NCI-H345 treated with DMSO at 0.1 percent for 48 hours (cell line): ENCODE measurements at regions not wholly inside any gene's neighbourhood (a gene's known extent, or its start where the extent isn't known, plus 50 kb on each side); places are given as distances from the start of the nearest gene placed in this dataset.
A peak's percentile ranks its signal among the peaks of the same experiment; 100 is the strongest.

ENCODE experiments used
- DNase-seq: peaks from one replicate; lab custom pipeline; 2025; ENCODE audit not compliant: unreplicated experiment; lab: John Stamatoyannopoulos, UW

- no peak for DNase-seq
Observed at GRCh38 chr2:19505199-19506136, 147.0 kb upstream of the OSR1 start.

- peak; percentile 55 for DNase-seq
Observed at GRCh38 chr2:19504400-19505198, 146.2 kb upstream of the OSR1 start.

- no peak for DNase-seq
Observed at GRCh38 chr2:19503915-19504314, 145.5 kb upstream of the OSR1 start.

GRCh38 chr2:19503406-19503805 lies 145.0 kb upstream of the OSR1 start:
- no peak for DNase-seq

DNA sequence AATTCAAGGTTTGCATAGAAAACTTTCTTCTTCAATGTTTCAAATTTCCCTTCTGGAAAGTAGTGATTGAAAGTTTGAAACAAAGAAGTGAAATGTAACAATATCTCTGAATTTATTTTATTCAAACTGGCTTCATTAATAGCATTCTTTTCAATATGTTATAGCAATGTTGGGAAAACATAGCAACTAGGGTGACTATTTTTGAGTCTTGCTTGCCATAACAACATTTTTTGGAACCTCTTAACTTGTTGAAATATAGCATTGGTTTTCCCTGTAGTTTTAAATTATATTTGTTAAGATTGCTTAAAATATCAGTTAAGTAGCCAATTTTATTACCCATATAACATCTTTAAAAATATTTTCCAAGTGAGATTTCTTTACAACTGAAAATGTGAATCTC lies 141.7 kb upstream of the OSR1 start:
- no peak for DNase-seq

DNA sequence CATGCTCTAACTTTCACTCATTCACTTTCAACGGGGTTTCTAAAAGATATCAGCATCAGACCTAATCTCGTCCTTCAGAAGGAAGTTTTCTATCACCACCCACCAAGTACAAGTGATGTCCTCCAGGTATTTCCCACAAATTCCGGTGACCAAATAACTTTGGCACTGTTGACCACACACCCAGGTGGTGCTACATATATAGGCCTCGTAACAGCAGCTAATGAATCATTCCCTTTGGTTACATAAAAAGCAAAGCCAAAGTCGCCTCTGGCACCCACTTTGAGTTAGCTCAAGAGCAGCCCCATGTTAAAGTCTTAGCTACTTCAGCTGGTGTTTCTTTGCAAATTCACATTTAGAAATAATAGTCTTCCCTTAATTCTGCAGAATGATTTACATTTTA lies 138.2 kb upstream of the OSR1 start:
- no peak for DNase-seq

- DNase-seq, result no peak
Observed at GRCh38 chr2:19494241-19494640, 135.8 kb upstream of the OSR1 start.

- DNase-seq, result no peak
Observed at GRCh38 chr2:19491796-19492195, 133.4 kb upstream of the OSR1 start.

- no peak for DNase-seq
Observed at GRCh38 chr2:19490846-19491435, 132.5 kb upstream of the OSR1 start.

GRCh38 chr2:19488009-19488691 lies 129.7 kb upstream of the OSR1 start:
- no peak for DNase-seq

DNA sequence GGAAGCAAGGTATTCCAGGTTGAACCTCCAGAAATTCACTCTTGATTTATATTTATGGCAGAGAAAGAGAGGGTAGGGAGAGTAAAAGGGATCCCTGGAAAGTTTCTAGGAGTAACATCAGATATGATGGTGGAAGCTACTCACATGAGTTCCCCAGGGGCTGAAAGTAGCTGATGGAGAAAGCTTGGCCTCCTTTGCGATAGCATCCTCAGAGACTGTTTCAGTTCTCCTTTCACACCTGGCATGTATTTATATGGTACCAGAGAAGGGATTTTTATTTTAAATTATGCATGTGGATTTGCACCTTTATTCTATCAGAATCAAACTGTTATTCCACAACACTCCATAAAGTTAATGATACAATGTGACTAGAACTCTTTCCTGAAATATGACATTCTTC lies 126.3 kb upstream of the OSR1 start:
- DNase-seq, result no peak

DNA sequence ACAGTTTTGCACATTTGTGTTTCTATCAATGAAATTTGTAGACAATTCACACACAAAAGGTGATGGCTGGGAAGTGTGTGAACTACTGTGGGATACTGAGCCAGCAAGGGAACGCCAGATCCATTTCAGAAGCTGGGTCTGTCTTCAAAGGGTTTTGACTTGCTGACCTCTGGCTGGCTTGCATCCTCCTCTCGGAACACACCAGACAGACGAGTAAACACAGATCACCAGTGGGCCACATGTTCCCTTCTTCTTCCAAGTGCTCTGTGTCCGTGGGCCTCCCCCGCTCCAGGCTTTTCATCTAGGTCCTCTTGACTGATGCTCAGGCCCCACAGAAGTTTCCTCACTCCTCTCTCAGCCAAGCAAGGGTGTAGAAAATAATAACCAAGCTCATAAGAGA lies 122.2 kb upstream of the OSR1 start:
- no peak for DNase-seq

GRCh38 chr2:19479666-19480065 lies 121.2 kb upstream of the OSR1 start:
- DNase-seq, result no peak

GRCh38 chr2:19478409-19478808 lies 120.0 kb upstream of the OSR1 start:
- DNase-seq, result no peak

- DNase-seq, result no peak
Observed at GRCh38 chr2:19476327-19476726, 117.9 kb upstream of the OSR1 start.

- no peak for DNase-seq
Observed at GRCh38 chr2:19474128-19474527, 115.7 kb upstream of the OSR1 start.

DNA sequence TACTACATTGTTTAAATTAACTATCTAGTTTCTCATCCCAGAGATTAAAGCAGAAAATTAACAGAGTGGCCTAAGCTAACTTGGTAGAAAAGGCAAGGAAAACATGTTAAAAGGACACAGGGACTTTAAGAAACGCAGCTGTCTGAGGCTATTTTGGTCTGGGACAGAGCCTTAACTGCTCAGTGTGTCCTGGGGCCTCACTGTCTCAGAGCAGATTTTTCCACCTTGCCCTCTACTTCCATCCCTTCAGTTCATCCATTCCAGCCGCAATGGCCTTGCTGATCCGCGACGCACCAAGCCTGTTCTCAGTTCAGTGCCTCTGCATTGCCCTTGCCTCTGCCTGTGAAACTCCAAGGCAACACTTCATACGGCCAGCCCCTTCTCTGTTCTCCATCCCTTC lies 114.9 kb upstream of the OSR1 start:
- DNase-seq, result no peak

DNA sequence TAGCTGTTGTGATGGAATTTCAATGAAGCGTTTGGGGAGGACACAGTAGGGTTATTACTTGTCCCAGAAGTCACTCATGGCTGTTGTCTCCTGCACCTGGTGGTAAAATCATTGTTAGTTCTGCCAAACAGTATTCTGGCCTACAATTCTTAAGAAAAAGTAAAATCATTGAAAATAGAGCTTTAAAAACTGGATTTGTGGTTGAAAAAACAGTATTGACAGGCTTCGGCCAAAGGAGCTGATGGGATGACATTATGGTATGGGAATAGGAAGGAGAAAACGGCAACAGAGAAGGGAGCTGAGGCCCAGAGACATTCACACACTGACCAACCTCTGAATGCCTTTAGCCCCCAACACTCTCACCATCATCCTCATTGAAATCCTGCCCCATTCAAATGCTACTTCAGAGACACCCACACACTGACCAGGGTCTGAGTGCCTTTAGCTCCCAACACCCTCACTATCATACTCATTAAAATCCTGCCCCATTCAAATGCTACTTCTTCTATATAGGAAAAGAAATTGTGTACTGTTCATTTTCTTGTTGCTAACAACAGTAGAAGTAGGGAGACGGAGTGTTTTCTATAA lies 114.1 kb upstream of the OSR1 start:
- no peak for DNase-seq

GRCh38 chr2:19471491-19471890 lies 113.1 kb upstream of the OSR1 start:
- DNase-seq, result no peak

DNA sequence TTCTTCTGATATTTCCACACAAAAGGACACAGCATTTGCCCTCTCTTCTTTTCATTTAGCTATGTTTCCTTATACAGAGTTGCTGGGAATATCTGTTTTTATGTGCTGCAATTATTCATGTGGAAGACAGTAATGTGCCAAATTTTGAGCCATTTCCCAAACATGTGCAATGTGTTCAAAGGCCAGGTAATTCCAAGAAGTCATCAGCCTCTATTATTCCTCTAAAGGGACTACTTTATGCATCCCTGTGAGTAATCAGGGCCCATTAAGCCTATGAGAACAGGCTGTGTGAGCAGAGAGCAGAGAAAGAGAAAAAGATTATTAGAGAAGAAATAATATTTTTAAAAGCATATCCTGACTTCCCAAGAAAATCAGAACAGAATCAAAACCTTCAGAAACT lies 107.6 kb upstream of the OSR1 start:
- no peak for DNase-seq

DNA sequence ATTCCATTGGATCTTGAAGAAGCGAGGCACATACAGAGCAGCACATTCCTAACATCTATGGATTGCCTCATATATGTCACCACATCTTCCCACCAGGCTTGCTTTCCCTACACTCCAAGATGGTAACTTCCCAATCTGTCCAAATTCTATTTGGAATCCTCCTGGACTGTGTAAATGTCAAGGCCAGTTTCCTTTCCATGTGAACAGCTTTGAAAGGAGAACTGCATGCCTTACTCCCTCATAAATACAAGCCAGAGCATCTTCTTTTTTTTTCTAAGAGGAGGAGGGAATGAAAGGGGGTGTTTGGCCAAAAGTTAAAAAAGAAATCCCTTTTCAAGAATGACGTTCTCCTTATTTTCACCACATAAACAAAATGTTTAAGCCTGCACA lies 103.8 kb upstream of the OSR1 start:
- no peak for DNase-seq
